A549 (cell line): ENCODE measurements at regions not wholly inside any gene's neighbourhood (a gene's known extent, or its start where the extent isn't known, plus 50 kb on each side); places are given as distances from the start of the nearest gene placed in this dataset.
A peak's percentile ranks its signal among the peaks of the same experiment; 100 is the strongest.

Experiments
- ATAC-seq, 2 experiments: fragments of 200-7000 bp in 1 of 2; fragments of >200 bp in 1 of 2; cut with Nextera tagmentation in 1 of 2; cut with Tn5 transposase in 1 of 2; 3 replicates each; pipeline versions ENCODE4 v1.8.0 to v1.9.1; 2018 to 2020; ENCODE audit warnings: mild to moderate bottlenecking in 1 of 2, moderate library complexity in 1 of 2
- CTCF ChIA-PET: fragments of 300-600 bp; sonication (Branson Sonifier 250); formaldehyde crosslinking; extraction: SDS; loops from one replicate; lab custom pipeline; 2021; ENCODE audit warnings: antibody characterized with exemption, inconsistent platforms; lab: Yijun Ruan, JAX
- POLR2A ChIA-PET: fragments of 350-600 bp; formaldehyde crosslinking; extraction: SDS; loops from one replicate; lab custom pipeline; 2021; ENCODE audit warnings: antibody characterized with exemption, inconsistent platforms; lab: Yijun Ruan, JAX
- DNase-seq, 2 experiments: peaks; one replicate each; pipeline versions ENCODE4 v3.0.0 to v3.0.0-alpha.2; 2011 to 2016; ENCODE audit warnings: low read depth in 1 of 2, low spot score in 1 of 2
- FAIRE-seq: peaks from 2 replicates; lab custom pipeline; 2011; peaks lifted over from hg19 to GRCh38; lab: Jason Lieb, UNC
- H3K27ac ChIP-seq, 2 experiments: fragments of >200 bp; sonication (Bioruptor Twin); formaldehyde crosslinking; 3 replicates each; pipeline ENCODE4 v1.5.1; 2016 to 2017
- H3K4me1 ChIP-seq: fragments of >200 bp; sonication (Bioruptor Twin); formaldehyde crosslinking; 3 replicates; pipeline ENCODE4 v1.6.1; 2016
- H3K4me2 ChIP-seq: fragments of >200 bp; sonication (Bioruptor Twin); formaldehyde crosslinking; 3 replicates; pipeline ENCODE4 v1.6.1; 2016
- H3K4me3 ChIP-seq: fragments of >200 bp; sonication (Bioruptor Twin); formaldehyde crosslinking; 3 replicates; pipeline ENCODE4 v1.5.1; 2016
- H3K9me3 ChIP-seq: fragments of >200 bp; sonication (Bioruptor Twin); formaldehyde crosslinking; 3 replicates; pipeline ENCODE4 v1.6.1; 2016
- CBX2 ChIP-seq: fragments of 200-600 bp; sonication (generic); IDR thresholded peaks from 2 replicates; pipeline ENCODE4 v1.6.1; 2016; ENCODE audit warnings: low read depth, mild to moderate bottlenecking, borderline replicate concordance
- CHD2 ChIP-seq: fragments of 150-350 bp; IDR thresholded peaks from 2 replicates; pipeline ENCODE4 v1.6.1; 2014; ENCODE audit warnings: low read length; ENCODE audit not compliant: partially characterized antibody
- EHMT2 ChIP-seq: fragments of 200-600 bp; sonication (generic); IDR thresholded peaks from 2 replicates; pipeline ENCODE4 v1.6.1; 2016; ENCODE audit warnings: antibody characterized with exemption, low read depth, mild to moderate bottlenecking, moderate library complexity
- ESRRA ChIP-seq: fragments of 150-350 bp; IDR thresholded peaks from 2 replicates; pipeline ENCODE4 v1.6.1; 2014; ENCODE audit warnings: mild to moderate bottlenecking, low read length, borderline replicate concordance
- FOSL2 ChIP-seq, 2 experiments: fragments of 450-650 bp in 1 of 2; fragments of >200 bp in 1 of 2; sonication (Bioruptor Twin) in 1 of 2; formaldehyde crosslinking; IDR thresholded peaks; 2 replicates each; pipeline versions ENCODE4 v1.5.0 to v1.6.1; 2016 to 2020; ENCODE audit warnings: mild to moderate bottlenecking in 1 of 2, moderate library complexity in 1 of 2
- FOXS1 ChIP-seq: fragments of 250-450 bp; sonication (Bioruptor Pico); IDR thresholded peaks from 2 replicates; pipeline ENCODE4 v1.5.0; 2020; ENCODE audit warnings: mild to moderate bottlenecking, moderate library complexity
- GATA3 ChIP-seq: IDR thresholded peaks from 2 replicates; pipeline ENCODE4 v1.6.1; 2012; ENCODE audit warnings: borderline replicate concordance
- HDAC2 ChIP-seq: fragments of 200-600 bp; sonication (generic); IDR thresholded peaks from 2 replicates; pipeline ENCODE4 v1.6.1; 2016
- HEYL ChIP-seq: fragments of 250-450 bp; sonication (Bioruptor Pico); IDR thresholded peaks from 2 replicates; pipeline ENCODE4 v1.8.0; 2021; ENCODE audit warnings: mild to moderate bottlenecking, moderate library complexity
- HOXA7 ChIP-seq: fragments of 250-450 bp; sonication (Bioruptor Pico); IDR thresholded peaks from 2 replicates; pipeline ENCODE4 v1.5.0; 2020; ENCODE audit warnings: mild to moderate bottlenecking, moderate library complexity
- JUN ChIP-seq, 2 experiments: fragments of >200 bp; sonication (Bioruptor Twin); formaldehyde crosslinking; IDR thresholded peaks; 2 replicates in 1 of 2; 3 replicates in 1 of 2; pipeline ENCODE4 v1.6.1; 2016 to 2017
- MAFK ChIP-seq: fragments of 450-650 bp; IDR thresholded peaks from 2 replicates; pipeline ENCODE4 v1.6.1; 2014; ENCODE audit not compliant: partially characterized antibody
- MAZ ChIP-seq: fragments of 150-350 bp; IDR thresholded peaks from 2 replicates; pipeline ENCODE4 v1.6.1; 2014; ENCODE audit warnings: antibody characterized with exemption, low read depth, low read length, borderline replicate concordance
- NPAS2 ChIP-seq: fragments of 250-450 bp; sonication (Bioruptor Pico); IDR thresholded peaks from 2 replicates; pipeline ENCODE4 v1.8.0; 2022; ENCODE audit warnings: mild to moderate bottlenecking, moderate library complexity, borderline replicate concordance
- NR3C1 ChIP-seq: fragments of >200 bp; sonication (Bioruptor Twin); formaldehyde crosslinking; IDR thresholded peaks from 3 replicates; pipeline ENCODE4 v1.6.1; 2017
- PHF8 ChIP-seq: fragments of 200-600 bp; sonication (generic); IDR thresholded peaks from 2 replicates; pipeline ENCODE4 v1.6.1; 2016; ENCODE audit warnings: low read depth, mild to moderate bottlenecking, antibody characterized with exemption, moderate library complexity, borderline replicate concordance
- POLR2AphosphoS2 ChIP-seq: conservative IDR thresholded peaks from 2 replicates; pipeline ENCODE4 v1.6.1; 2012; ENCODE audit warnings: low read length, improper control_type of control experiment, inconsistent platforms
- RAD21 ChIP-seq, 2 experiments: fragments of >200 bp in 1 of 2; sonication (Bioruptor Twin) in 1 of 2; formaldehyde crosslinking in 1 of 2; IDR thresholded peaks in 1 of 2; conservative IDR thresholded peaks in 1 of 2; 2 replicates in 1 of 2; 3 replicates in 1 of 2; pipeline ENCODE4 v1.6.1; 2012 to 2018; ENCODE audit warnings: inconsistent platforms in 1 of 2
- RCOR1 ChIP-seq: fragments of 150-350 bp; IDR thresholded peaks from 2 replicates; pipeline ENCODE4 v1.6.1; 2014; ENCODE audit warnings: antibody characterized with exemption, low read length, low read depth
- RNF2 ChIP-seq: fragments of 200-600 bp; sonication (generic); IDR thresholded peaks from 2 replicates; pipeline ENCODE4 v1.6.1; 2016; ENCODE audit warnings: low read depth, mild to moderate bottlenecking, antibody characterized with exemption, moderate library complexity, borderline replicate concordance
- SREBF2 ChIP-seq: fragments of 450-650 bp; IDR thresholded peaks from 2 replicates; pipeline ENCODE4 v1.6.1; 2014; ENCODE audit warnings: mild to moderate bottlenecking, moderate library complexity
- TP53 ChIP-seq: fragments of 250-450 bp; sonication (Bioruptor Pico); IDR thresholded peaks from 2 replicates; pipeline ENCODE4 v1.5.0; 2021; ENCODE audit warnings: mild to moderate bottlenecking, moderate library complexity
- ZFP36 ChIP-seq: fragments of 450-650 bp; IDR thresholded peaks from 2 replicates; pipeline ENCODE4 v1.6.1; 2014; ENCODE audit warnings: borderline replicate concordance; ENCODE audit not compliant: partially characterized antibody
- ZNF302 ChIP-seq: fragments of 250-450 bp; sonication (Bioruptor Pico); IDR thresholded peaks from 2 replicates; pipeline ENCODE4 v1.9.0; 2021; ENCODE audit warnings: inconsistent platforms, mild to moderate bottlenecking, moderate library complexity
- ZSCAN20 ChIP-seq: fragments of 250-450 bp; sonication (Bioruptor Pico); IDR thresholded peaks from 2 replicates; pipeline ENCODE4 v1.8.0; 2022; ENCODE audit warnings: mild to moderate bottlenecking, moderate library complexity
- WGBS: methylation state at CpG from one replicate; pipeline ENCODE4 v1.1.6; 2017; ENCODE audit errors: missing lambda C conversion rate; 5-methylcytosine and 5-hydroxymethylcytosine counted together
- TF ChIP-seq, protein P1 (sequence below): fragments of >200 bp; sonication (Bioruptor Twin); formaldehyde crosslinking; IDR thresholded peaks from 3 replicates; pipeline ENCODE4 v1.6.1; 2016
- TF ChIP-seq, protein P2 (sequence below): fragments of 250-450 bp; sonication (Bioruptor Pico); IDR thresholded peaks from 2 replicates; pipeline ENCODE4 v1.5.0; 2020; ENCODE audit warnings: low read depth, mild to moderate bottlenecking, moderate library complexity
- TF ChIP-seq, protein P3 (sequence below): fragments of 150-350 bp; IDR thresholded peaks from 2 replicates; pipeline ENCODE4 v1.6.1; 2014; ENCODE audit warnings: low read depth, mild to moderate bottlenecking, low read length
- TF ChIP-seq, protein P4 (sequence below): IDR thresholded peaks from 2 replicates; pipeline ENCODE4 v1.6.1; 2012; ENCODE audit warnings: low read depth, borderline replicate concordance
- TF ChIP-seq, protein P5 (sequence below): fragments of >200 bp; sonication (Bioruptor Twin); formaldehyde crosslinking; IDR thresholded peaks from 3 replicates; pipeline ENCODE4 v1.5.1; 2016

DNA sequence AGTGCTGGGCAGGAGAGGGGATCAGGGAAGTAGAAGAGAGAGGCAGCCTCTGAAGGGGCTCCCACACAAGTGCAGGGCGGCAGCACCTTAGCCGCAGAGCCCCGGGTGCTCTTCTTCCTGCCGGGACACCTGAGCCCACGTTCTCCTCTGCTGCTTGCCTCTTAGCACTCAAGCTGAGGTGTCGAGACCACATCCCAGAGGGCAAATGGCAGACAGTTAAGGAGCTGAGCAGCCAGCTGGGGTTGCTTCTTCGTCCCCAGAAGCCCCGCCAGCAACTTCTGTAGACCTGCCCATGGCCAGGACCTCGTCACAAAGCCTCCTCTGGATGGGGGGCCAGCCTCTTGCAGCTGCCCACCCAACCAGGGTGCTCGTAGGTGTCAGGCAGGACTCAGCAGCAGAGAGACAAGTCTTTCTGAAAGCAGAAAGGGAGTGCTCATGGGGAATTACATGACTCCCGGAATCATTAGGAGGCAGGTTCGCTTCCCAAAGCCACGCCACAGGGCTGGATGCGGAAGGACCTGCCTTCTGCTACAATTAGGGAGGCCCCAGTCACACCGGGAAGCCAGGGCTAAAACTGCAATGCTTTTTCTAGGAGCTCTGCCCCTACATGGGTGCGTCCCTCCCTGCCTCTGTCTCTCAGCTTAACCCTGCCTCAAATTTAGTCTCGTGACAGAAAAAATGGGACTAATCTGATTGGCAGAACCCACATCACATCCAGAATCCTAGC is 141.4 kb upstream of the RAB4A start:
- peaks cover 4% of the 10 kb centered on the region; the same call in 2 of the 3 replicates for H3K9me3 ChIP-seq
- no peak for FAIRE-seq
- H3K4me1 ChIP-seq = peaks cover 7% of the 10 kb centered on the region; the same call in 1 of the 3 replicates
- no peak overlapping the region for H3K4me3 ChIP-seq
- POLR2A ChIA-PET = no interaction called here
- CTCF ChIA-PET = interaction anchor here (1.0 to 2.6 kb wide), 3 partner anchors 8 to 395 kb away, joined by 3 to 7 read pairs (median 4); no protein-coding TSS in a partner anchor
- DNase-seq = no peak
- H3K4me2 ChIP-seq = no peak overlapping the region
- TF ChIP-seq MAZ (no peak), CBX2 (no peak), HDAC2 (no peak), TP53 (no peak), ZNF302 (no peak), RNF2 (no peak), RCOR1 (no peak), ZSCAN20 (no peak), CHD2 (no peak), FOSL2 (IDR thresholded peaks at IDR 0.05) (no peak), FOSL2 (CRISPR knock-in tag; IDR thresholded peaks at IDR 0.05) (no peak), JUN (IDR thresholded peaks at IDR 0.05) (no peak), NPAS2 (CRISPR knock-in tag) (no peak), POLR2AphosphoS2 (no peak), HOXA7 (no peak), ESRRA (no peak)
- TF ChIP-seq, protein P1, sequence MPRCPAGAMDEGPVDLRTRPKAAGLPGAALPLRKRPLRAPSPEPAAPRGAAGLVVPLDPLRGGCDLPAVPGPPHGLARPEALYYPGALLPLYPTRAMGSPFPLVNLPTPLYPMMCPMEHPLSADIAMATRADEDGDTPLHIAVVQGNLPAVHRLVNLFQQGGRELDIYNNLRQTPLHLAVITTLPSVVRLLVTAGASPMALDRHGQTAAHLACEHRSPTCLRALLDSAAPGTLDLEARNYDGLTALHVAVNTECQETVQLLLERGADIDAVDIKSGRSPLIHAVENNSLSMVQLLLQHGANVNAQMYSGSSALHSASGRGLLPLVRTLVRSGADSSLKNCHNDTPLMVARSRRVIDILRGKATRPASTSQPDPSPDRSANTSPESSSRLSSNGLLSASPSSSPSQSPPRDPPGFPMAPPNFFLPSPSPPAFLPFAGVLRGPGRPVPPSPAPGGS = no peak
- TF ChIP-seq, protein P2, sequence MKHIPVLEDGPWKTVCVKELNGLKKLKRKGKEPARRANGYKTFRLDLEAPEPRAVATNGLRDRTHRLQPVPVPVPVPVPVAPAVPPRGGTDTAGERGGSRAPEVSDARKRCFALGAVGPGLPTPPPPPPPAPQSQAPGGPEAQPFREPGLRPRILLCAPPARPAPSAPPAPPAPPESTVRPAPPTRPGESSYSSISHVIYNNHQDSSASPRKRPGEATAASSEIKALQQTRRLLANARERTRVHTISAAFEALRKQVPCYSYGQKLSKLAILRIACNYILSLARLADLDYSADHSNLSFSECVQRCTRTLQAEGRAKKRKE (CRISPR knock-in tag) = no peak
- TF ChIP-seq, protein P3, sequence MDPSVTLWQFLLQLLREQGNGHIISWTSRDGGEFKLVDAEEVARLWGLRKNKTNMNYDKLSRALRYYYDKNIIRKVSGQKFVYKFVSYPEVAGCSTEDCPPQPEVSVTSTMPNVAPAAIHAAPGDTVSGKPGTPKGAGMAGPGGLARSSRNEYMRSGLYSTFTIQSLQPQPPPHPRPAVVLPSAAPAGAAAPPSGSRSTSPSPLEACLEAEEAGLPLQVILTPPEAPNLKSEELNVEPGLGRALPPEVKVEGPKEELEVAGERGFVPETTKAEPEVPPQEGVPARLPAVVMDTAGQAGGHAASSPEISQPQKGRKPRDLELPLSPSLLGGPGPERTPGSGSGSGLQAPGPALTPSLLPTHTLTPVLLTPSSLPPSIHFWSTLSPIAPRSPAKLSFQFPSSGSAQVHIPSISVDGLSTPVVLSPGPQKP = no peak
- ATAC-seq = 0 out of 6 replicates have a peak, but pooled peaks of 1 of the 2 experiments have one; percentile 30
- H3K27ac ChIP-seq = no peak overlapping the region
- WGBS = 80% methylated on average over 14 of the region's 17 CpGs

DNA sequence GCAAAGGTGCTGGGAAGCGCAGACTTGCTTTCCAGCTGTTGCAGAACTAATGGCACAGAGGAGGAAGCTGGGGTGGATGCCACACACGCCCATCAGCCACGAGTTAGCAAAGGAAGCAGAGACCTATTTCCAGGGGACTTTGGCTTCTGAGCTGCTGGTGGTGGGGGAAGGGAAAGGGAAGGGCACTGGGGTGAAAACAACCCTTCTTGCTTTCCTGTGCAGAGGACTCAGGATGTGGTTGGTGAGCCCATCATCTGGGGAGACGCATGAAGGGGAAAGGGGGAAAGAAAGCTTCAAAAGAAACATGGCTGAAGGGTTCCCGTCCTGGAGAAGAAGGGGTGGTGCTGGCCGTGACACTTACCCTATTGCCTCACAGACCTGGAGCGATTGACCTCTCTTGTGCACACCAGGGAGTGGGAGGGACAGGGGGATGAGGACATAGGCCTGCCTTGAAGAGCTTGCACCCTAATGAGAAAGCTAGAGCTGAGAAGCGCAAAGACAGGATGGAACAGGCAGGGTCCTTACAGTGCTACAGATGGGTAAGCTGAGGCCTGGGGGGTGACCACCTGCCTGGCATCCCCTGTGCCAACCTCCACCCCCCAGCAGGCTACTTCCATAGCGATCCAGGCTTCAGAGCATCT is 140.8 kb upstream of the RAB4A start:
- peaks cover 11% of the 10 kb centered on the region for H3K9me3 ChIP-seq
- CTCF ChIA-PET = interaction anchor here (1.1 to 2.6 kb wide), 2 partner anchors 13 to 395 kb away, joined by 3 to 7 read pairs; no protein-coding TSS in a partner anchor
- H3K4me3 ChIP-seq = no peak overlapping the region
- TF ChIP-seq SREBF2 (no peak), MAZ (no peak), RCOR1 (no peak), HEYL (no peak), JUN (IDR thresholded peaks at IDR 0.05) (no peak), HDAC2 (no peak), GATA3 (no peak), EHMT2 (no peak), NR3C1 (no peak), PHF8 (no peak), RAD21 (conservative IDR thresholded peaks at IDR 0.05 in 1 of 2, IDR thresholded peaks at IDR 0.05 in 1 of 2) (no peak), ZFP36 (no peak), FOXS1 (CRISPR knock-in tag) (no peak), MAFK (no peak), RNF2 (no peak), POLR2AphosphoS2 (no peak), FOSL2 (IDR thresholded peaks at IDR 0.05) (no peak), FOSL2 (CRISPR knock-in tag; IDR thresholded peaks at IDR 0.05) (no peak), ESRRA (no peak)
- TF ChIP-seq, protein P4, sequence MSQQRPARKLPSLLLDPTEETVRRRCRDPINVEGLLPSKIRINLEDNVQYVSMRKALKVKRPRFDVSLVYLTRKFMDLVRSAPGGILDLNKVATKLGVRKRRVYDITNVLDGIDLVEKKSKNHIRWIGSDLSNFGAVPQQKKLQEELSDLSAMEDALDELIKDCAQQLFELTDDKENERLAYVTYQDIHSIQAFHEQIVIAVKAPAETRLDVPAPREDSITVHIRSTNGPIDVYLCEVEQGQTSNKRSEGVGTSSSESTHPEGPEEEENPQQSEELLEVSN = no peak
- TF ChIP-seq, protein P5, sequence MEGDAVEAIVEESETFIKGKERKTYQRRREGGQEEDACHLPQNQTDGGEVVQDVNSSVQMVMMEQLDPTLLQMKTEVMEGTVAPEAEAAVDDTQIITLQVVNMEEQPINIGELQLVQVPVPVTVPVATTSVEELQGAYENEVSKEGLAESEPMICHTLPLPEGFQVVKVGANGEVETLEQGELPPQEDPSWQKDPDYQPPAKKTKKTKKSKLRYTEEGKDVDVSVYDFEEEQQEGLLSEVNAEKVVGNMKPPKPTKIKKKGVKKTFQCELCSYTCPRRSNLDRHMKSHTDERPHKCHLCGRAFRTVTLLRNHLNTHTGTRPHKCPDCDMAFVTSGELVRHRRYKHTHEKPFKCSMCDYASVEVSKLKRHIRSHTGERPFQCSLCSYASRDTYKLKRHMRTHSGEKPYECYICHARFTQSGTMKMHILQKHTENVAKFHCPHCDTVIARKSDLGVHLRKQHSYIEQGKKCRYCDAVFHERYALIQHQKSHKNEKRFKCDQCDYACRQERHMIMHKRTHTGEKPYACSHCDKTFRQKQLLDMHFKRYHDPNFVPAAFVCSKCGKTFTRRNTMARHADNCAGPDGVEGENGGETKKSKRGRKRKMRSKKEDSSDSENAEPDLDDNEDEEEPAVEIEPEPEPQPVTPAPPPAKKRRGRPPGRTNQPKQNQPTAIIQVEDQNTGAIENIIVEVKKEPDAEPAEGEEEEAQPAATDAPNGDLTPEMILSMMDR = no peak
- H3K4me1 ChIP-seq = peaks cover 7% of the 10 kb centered on the region; the same call in 1 of the 3 replicates
- no peak overlapping the region for H3K4me2 ChIP-seq
- DNase-seq (no peak), ATAC-seq (no peak), FAIRE-seq (no peak)
- no peak overlapping the region for H3K27ac ChIP-seq
- 71% methylated on average over 9 of the region's 9 CpGs for WGBS
- POLR2A ChIA-PET = no interaction called here
